Endodermal cell (in vitro differentiated cells): ENCODE measurements at regions not wholly inside any gene's neighbourhood (a gene's known extent, or its start where the extent isn't known, plus 50 kb on each side); places are given as distances from the start of the nearest gene placed in this dataset.

Source experiments
- DNase-seq: peaks from one replicate; pipeline ENCODE4 v3.0.0-alpha.2; 2017
- H3K27ac ChIP-seq: 2 replicates; pipeline ENCODE4 v1.5.1; 2013; ENCODE audit warnings: mild to moderate bottlenecking, low read depth, low read length, moderate library complexity
- H3K27me3 ChIP-seq: 2 replicates; pipeline ENCODE4 v1.6.1; 2013; ENCODE audit warnings: mild to moderate bottlenecking, low read length, moderate library complexity; ENCODE audit not compliant: insufficient read depth, control insufficient read depth, poor library complexity, severe bottlenecking
- H3K36me3 ChIP-seq: 2 replicates; pipeline ENCODE4 v1.7.0; 2013; ENCODE audit warnings: mild to moderate bottlenecking, low read length, moderate library complexity; ENCODE audit not compliant: control insufficient read depth, insufficient read depth
- H3K4me1 ChIP-seq: one replicate; pipeline ENCODE4 v1.7.0; 2013; ENCODE audit warnings: low read length; ENCODE audit not compliant: control insufficient read depth, insufficient read depth
- H3K4me3 ChIP-seq: 2 replicates; pipeline ENCODE4 v1.5.1; 2013; ENCODE audit warnings: mild to moderate bottlenecking, low read length, moderate library complexity
- H3K9ac ChIP-seq: 2 replicates; pipeline ENCODE4 v1.6.1; 2013; ENCODE audit warnings: mild to moderate bottlenecking, low read length, moderate library complexity; ENCODE audit not compliant: poor library complexity, severe bottlenecking; ENCODE audit errors: extremely low read depth
- H3K9me3 ChIP-seq: 2 replicates; pipeline ENCODE4 v1.6.1; 2013; ENCODE audit warnings: mild to moderate bottlenecking, low read length, moderate library complexity; ENCODE audit not compliant: control insufficient read depth
- H3K27ac Mint-ChIP-seq: 2 replicates; pipeline ENCODE4 v1.8.0; 2020; ENCODE audit warnings: mixed read lengths
- H3K27me3 Mint-ChIP-seq: 2 replicates; pipeline ENCODE4 v1.8.0; 2021; ENCODE audit warnings: mild to moderate bottlenecking, mixed read lengths; ENCODE audit not compliant: insufficient read depth
- H3K36me3 Mint-ChIP-seq: 2 replicates; pipeline ENCODE4 v1.8.0; 2020; ENCODE audit warnings: low read depth, mixed read lengths
- H3K4me1 Mint-ChIP-seq: 2 replicates; pipeline ENCODE4 v1.8.0; 2020; ENCODE audit warnings: mixed read lengths
- H3K4me3 Mint-ChIP-seq: 2 replicates; pipeline ENCODE4 v1.8.0; 2020; ENCODE audit warnings: mild to moderate bottlenecking, moderate library complexity, mixed read lengths
- H3K9me3 Mint-ChIP-seq: 2 replicates; pipeline ENCODE4 v1.8.0; 2020; ENCODE audit warnings: mild to moderate bottlenecking, mixed read lengths
- WGBS, 2 experiments: methylation state at CpG; one replicate each; pipeline versions ENCODE4 v1.1.5 to v1.1.7; 2013; ENCODE audit warnings: missing lambda C conversion rate in 2 of 2, mixed read lengths in 1 of 2; ENCODE audit not compliant: insufficient coverage in 1 of 2, insufficient read length in 1 of 2; 5-methylcytosine and 5-hydroxymethylcytosine counted together
- TF ChIP-seq, protein P1 (sequence below): fragments of 200-600 bp; sonication (generic); conservative IDR thresholded peaks from 2 replicates; pipeline ENCODE4 v1.5.0; 2021; ENCODE audit warnings: antibody characterized with exemption, mild to moderate bottlenecking

DNA sequence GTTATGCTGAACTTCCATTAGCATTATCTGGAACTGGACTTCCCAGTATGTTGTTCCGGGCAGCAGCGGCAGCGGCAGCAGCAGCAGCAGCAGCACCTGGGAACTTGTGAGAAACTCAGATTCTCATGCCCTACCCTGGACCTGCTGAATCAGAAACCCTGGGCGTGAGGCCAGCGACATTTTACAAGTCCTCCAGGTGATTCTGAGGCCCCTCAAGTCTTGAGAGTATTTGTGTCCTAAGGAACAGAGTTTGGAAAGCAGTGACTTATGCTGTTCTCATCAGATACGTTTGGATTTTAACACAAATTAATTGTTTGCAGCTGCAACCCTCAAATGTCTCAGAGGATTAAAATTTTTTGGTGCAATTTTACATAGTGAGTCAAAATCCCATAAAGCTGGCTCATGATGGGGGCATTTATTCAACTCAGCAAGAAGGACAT is 157.2 kb upstream of the KAZN start:
- TF ChIP-seq, protein P1, sequence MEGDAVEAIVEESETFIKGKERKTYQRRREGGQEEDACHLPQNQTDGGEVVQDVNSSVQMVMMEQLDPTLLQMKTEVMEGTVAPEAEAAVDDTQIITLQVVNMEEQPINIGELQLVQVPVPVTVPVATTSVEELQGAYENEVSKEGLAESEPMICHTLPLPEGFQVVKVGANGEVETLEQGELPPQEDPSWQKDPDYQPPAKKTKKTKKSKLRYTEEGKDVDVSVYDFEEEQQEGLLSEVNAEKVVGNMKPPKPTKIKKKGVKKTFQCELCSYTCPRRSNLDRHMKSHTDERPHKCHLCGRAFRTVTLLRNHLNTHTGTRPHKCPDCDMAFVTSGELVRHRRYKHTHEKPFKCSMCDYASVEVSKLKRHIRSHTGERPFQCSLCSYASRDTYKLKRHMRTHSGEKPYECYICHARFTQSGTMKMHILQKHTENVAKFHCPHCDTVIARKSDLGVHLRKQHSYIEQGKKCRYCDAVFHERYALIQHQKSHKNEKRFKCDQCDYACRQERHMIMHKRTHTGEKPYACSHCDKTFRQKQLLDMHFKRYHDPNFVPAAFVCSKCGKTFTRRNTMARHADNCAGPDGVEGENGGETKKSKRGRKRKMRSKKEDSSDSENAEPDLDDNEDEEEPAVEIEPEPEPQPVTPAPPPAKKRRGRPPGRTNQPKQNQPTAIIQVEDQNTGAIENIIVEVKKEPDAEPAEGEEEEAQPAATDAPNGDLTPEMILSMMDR: no peak

DNA sequence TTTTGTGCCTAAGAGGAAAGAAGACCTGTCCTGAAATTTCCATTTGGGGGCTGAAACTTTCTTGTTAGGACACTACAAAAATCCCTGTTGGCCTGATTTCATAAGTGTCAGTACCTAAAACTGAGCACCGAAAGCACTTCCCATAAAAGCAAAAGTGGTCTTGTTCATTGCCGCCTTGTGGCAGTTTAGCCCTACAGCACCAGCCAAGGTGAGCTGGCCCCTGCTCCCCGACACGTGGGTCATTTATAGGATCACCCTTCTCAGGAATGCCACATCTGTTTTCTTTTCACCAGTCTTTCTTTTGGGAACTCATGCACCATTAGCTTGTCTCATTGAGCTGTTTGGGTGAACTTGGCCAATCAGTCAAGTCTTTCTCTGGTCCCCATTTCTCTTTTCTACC is 155.8 kb upstream of the KAZN start:
- H3K4me1 Mint-ChIP-seq: peaks cover 14% of the 10 kb centered on the region
- H3K27me3 Mint-ChIP-seq: peaks cover 19% of the 10 kb centered on the region
- Histone ChIP-seq H3K4me1 (peaks cover 3% of the 10 kb centered on the region), H3K27ac (no peak overlapping the region), H3K4me3 (no peak overlapping the region), H3K36me3 (no peaks in the 10 kb centered on the region), H3K27me3 (no peaks in the 10 kb centered on the region), H3K9ac (no peak overlapping the region), H3K9me3 (no peaks in the 10 kb centered on the region)
- WGBS, 2 experiments: 86 to 97% methylated on average over 4 of the region's 4 CpGs
- TF ChIP-seq, protein P1: peak; percentile 69
- H3K4me3 Mint-ChIP-seq: no peak overlapping the region
- H3K27ac Mint-ChIP-seq: no peak overlapping the region
- no peaks in the 10 kb centered on the region for H3K9me3 Mint-ChIP-seq
- no peaks in the 10 kb centered on the region for H3K36me3 Mint-ChIP-seq
- peak; percentile 65 for DNase-seq

More for the DNA sequence above, 157.2 kb upstream of the KAZN start:
- Mint-ChIP-seq H3K36me3 (no peaks in the 10 kb centered on the region), H3K9me3 (no peaks in the 10 kb centered on the region), H3K4me1 (peaks cover 14% of the 10 kb centered on the region), H3K27me3 (peaks cover 13% of the 10 kb centered on the region), H3K27ac (no peak overlapping the region), H3K4me3 (no peak overlapping the region)
- no peaks in the 10 kb centered on the region for H3K27me3 ChIP-seq
- no peaks in the 10 kb centered on the region for H3K36me3 ChIP-seq
- DNase-seq: no peak
- no peaks in the 10 kb centered on the region for H3K9me3 ChIP-seq
- WGBS, 2 experiments: 93 to 98% methylated on average over 6 of the region's 6 CpGs
- no peak overlapping the region for H3K9ac ChIP-seq
- no peak overlapping the region for H3K4me3 ChIP-seq
- H3K27ac ChIP-seq: no peak overlapping the region
- peaks cover 3% of the 10 kb centered on the region for H3K4me1 ChIP-seq

DNA sequence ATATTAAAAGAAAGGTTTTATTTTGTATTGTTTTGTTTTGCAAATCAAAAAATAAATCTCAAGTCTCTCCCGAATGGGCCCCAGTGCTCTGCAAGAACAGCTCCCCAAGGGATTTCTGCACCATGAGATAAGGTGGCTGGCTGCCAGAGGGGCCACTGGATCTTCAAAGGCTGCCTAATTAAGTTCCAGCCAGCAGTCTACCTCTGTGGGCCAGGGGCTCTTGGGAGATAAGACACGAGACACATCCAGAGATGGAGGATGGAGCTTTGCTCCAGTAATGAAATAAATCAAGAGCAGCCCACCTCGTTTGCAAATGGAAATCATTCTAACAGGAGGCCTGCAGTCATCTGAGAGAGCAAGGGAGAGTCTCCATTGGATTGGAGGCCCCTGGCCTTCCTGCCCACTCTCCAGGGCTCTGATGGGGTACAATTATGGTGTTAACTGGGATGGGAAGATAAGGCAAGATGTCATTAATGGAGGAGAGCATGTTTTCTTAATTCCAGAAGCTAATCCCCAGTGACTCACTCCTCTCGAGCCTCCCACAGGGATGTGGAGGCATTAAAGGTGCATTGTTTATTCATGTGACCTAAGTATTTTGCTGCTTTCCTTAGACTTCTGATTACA is 155.2 kb upstream of the KAZN start:
- Mint-ChIP-seq H3K27me3 (peaks cover 23% of the 10 kb centered on the region), H3K27ac (no peak overlapping the region), H3K36me3 (no peaks in the 10 kb centered on the region), H3K4me3 (no peak overlapping the region), H3K9me3 (no peaks in the 10 kb centered on the region), H3K4me1 (peaks cover 14% of the 10 kb centered on the region)
- peak; percentile 48 for DNase-seq
- Histone ChIP-seq H3K27ac (no peak overlapping the region), H3K27me3 (peaks cover 2% of the 10 kb centered on the region), H3K4me1 (peaks cover 3% of the 10 kb centered on the region), H3K9me3 (no peaks in the 10 kb centered on the region), H3K9ac (no peak overlapping the region), H3K4me3 (no peak overlapping the region), H3K36me3 (no peaks in the 10 kb centered on the region)
- TF ChIP-seq, protein P1: no peak
- WGBS, 2 experiments: 61 to 66% methylated on average over 4 of the region's 4 CpGs
